CD4-positive, alpha-beta memory T cell (primary cell): ENCODE measurements at regions not wholly inside any gene's neighbourhood (a gene's known extent, or its start where the extent isn't known, plus 50 kb on each side); places are given as distances from the start of the nearest gene placed in this dataset.
"Not testable (repeated sequence)": the region's sequence is repeated elsewhere in the genome, so short reads cannot be mapped to it uniquely, and the experiment has no call there.

ENCODE experiments used
- CTCF ChIA-PET: fragments of 350-600 bp; sonication (Branson Sonifier 250); formaldehyde crosslinking; loops from one replicate; lab custom pipeline; 2021; ENCODE audit warnings: inconsistent platforms; ENCODE audit not compliant: partially characterized antibody; lab: Charles Lee
- POLR2A ChIA-PET: fragments of 350-600 bp; sonication (Branson Sonifier 250); formaldehyde crosslinking; loops from one replicate; lab custom pipeline; 2021; ENCODE audit not compliant: partially characterized antibody; lab: Charles Lee
- DNase-seq, 5 donors: peaks; one replicate each; pipeline versions ENCODE4 v3.0.0 to v3.0.0-alpha.2; 2020 to 2022; ENCODE audit warnings: mixed read lengths in 1 of 5
- H3K27ac ChIP-seq: one replicate; pipeline ENCODE4 v1.7.0; 2013; ENCODE audit warnings: low read depth, low read length
- H3K27me3 ChIP-seq: 2 replicates; pipeline ENCODE4 v1.7.0; 2013; ENCODE audit warnings: mild to moderate bottlenecking, low read length, moderate library complexity; ENCODE audit not compliant: insufficient read depth
- H3K36me3 ChIP-seq: 2 replicates; pipeline ENCODE4 v1.7.0; 2013; ENCODE audit warnings: mild to moderate bottlenecking, low read length, moderate library complexity; ENCODE audit not compliant: insufficient read depth
- H3K4me1 ChIP-seq: 2 replicates; pipeline ENCODE4 v1.7.0; 2013; ENCODE audit warnings: mild to moderate bottlenecking, low read length, moderate library complexity; ENCODE audit not compliant: insufficient read depth
- H3K4me3 ChIP-seq, 2 donors: one replicate each; pipeline ENCODE4 v1.7.0; 2013; ENCODE audit warnings: low read length in 2 of 2, mild to moderate bottlenecking in 1 of 2
- H3K9me3 ChIP-seq, 2 donors: one replicate each; pipeline ENCODE4 v1.7.0; 2013; ENCODE audit warnings: low read length in 2 of 2, control low read depth in 1 of 2; ENCODE audit not compliant: control insufficient read depth in 1 of 2
- H3K27ac Mint-ChIP-seq, 7 donors: one replicate each; pipeline ENCODE4 v1.8.0; 2020 to 2021; ENCODE audit warnings: mixed read lengths in 7 of 7, mild to moderate bottlenecking in 6 of 7, inconsistent platforms in 3 of 7, moderate library complexity in 3 of 7
- H3K27me3 Mint-ChIP-seq, 2 donors: one replicate each; pipeline ENCODE4 v1.8.0; 2020 to 2021; ENCODE audit warnings: mixed read lengths in 2 of 2
- H3K36me3 Mint-ChIP-seq, 2 donors: one replicate each; pipeline ENCODE4 v1.8.0; 2020 to 2021; ENCODE audit warnings: mixed read lengths in 2 of 2, inconsistent platforms in 1 of 2, mild to moderate bottlenecking in 1 of 2
- H3K4me1 Mint-ChIP-seq, 4 donors: one replicate each; pipeline ENCODE4 v1.8.0; 2020 to 2021; ENCODE audit warnings: mixed read lengths in 4 of 4, mild to moderate bottlenecking in 1 of 4
- H3K4me3 Mint-ChIP-seq, 8 donors: one replicate each; pipeline ENCODE4 v1.8.0; 2020 to 2021; ENCODE audit warnings: mixed read lengths in 8 of 8, mild to moderate bottlenecking in 7 of 8, moderate library complexity in 6 of 8, inconsistent platforms in 3 of 8
- H3K9me3 Mint-ChIP-seq, 8 donors: one replicate each; pipeline ENCODE4 v1.8.0; 2020 to 2021; ENCODE audit warnings: mixed read lengths in 8 of 8, mild to moderate bottlenecking in 5 of 8, inconsistent platforms in 3 of 8, moderate library complexity in 1 of 8
- intact Hi-C: fragments of 100-400 bp; cut with micrococcal nuclease; formaldehyde crosslinking; loops from one replicate; pipeline ENCODE4 v1.15.1; 2023

- intact Hi-C loops = no loop called here
- no peaks in the 10 kb centered on the region for H3K27me3 ChIP-seq
- no peak for DNase-seq
- no peak overlapping the region for H3K4me3 Mint-ChIP-seq
- H3K9me3 ChIP-seq = peaks cover 0 to 4% of the 10 kb centered on the region in 2 donors
- ChIA-PET CTCF (no interaction called here), POLR2A (no interaction called here)
- H3K9me3 Mint-ChIP-seq = peaks cover 0 to 10% (median 2%) of the 10 kb centered on the region in 8 donors
- no peaks in the 10 kb centered on the region for H3K4me1 ChIP-seq
- H3K4me1 Mint-ChIP-seq = peaks cover 0 to 3% (median 0%) of the 10 kb centered on the region in 4 donors
- H3K27ac ChIP-seq = no peak overlapping the region
- no peak overlapping the region for H3K4me3 ChIP-seq
- H3K27me3 Mint-ChIP-seq = no peaks in the 10 kb centered on the region
- H3K36me3 Mint-ChIP-seq = no peaks in the 10 kb centered on the region
- H3K27ac Mint-ChIP-seq = no peak overlapping the region
- no peaks in the 10 kb centered on the region for H3K36me3 ChIP-seq
Measured at GRCh38 chrX:825991-826390, 195.4 kb downstream of the SHOX start.

- H3K9me3 Mint-ChIP-seq, intact Hi-C loops, H3K4me3 Mint-ChIP-seq, H3K27me3 Mint-ChIP-seq, H3K27me3 ChIP-seq, H3K4me1 Mint-ChIP-seq, POLR2A ChIA-PET, H3K9me3 ChIP-seq, H3K36me3 ChIP-seq, H3K4me1 ChIP-seq, H3K36me3 Mint-ChIP-seq, CTCF ChIA-PET, H3K27ac Mint-ChIP-seq, H3K27ac ChIP-seq, H3K4me3 ChIP-seq, DNase-seq: not testable (repeated sequence)
Measured at GRCh38 chrX:823073-823472, 192.5 kb downstream of the SHOX start.

DNA sequence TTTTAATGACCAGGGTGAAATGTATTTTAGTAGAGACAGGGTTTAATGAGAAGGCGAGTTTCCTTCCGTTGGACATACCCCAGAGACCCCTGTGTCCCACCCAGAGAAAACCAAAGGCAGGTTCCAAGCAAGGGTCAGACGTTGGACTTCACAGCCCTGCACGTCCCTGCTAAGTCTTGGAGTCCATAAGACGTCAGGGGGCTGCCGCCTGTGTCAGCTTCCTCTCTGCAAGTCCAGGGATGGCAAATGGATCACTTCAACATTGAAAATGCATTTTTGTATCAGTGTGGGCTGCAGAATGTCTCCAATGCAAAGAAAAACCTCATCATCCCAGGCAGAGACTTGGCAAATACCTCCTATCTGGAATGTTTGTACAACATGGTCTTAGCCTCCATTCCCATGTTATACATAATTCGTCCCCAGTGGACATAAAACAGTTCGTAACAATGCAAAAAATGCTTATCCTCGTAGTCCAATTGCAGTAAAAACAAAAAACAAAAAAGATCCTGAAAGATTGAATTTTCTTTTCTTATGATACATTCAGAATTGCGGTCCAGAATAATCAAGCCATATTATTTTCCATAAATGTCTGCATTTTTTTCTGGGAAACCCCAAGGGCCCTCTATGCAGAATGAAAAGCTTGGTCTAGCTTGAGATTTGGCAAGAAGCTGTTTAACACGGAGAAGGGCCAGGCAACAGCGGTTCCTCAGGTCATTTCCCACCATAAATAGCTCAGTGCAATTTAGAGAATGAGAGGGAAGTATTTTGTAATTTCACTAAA lies 190.9 kb downstream of the SHOX start:
- no peaks in the 10 kb centered on the region for H3K27me3 ChIP-seq
- no peaks in the 10 kb centered on the region for H3K36me3 ChIP-seq
- Mint-ChIP-seq H3K4me1 (no peaks in the 10 kb centered on the region), H3K27ac (no peak overlapping the region), H3K4me3 (no peak overlapping the region), H3K36me3 (no peaks in the 10 kb centered on the region), H3K27me3 (no peaks in the 10 kb centered on the region), H3K9me3 (peaks cover 0 to 10% (median 2%) of the 10 kb centered on the region in 8 donors)
- no peak overlapping the region for H3K4me3 ChIP-seq
- no peaks in the 10 kb centered on the region for H3K4me1 ChIP-seq
- no peak overlapping the region for H3K27ac ChIP-seq
- no peak for DNase-seq
- POLR2A ChIA-PET = no interaction called here
- CTCF ChIA-PET = no interaction called here
- H3K9me3 ChIP-seq = peaks cover 0 to 4% of the 10 kb centered on the region in 2 donors
- intact Hi-C loops = no loop called here

- Histone ChIP-seq H3K4me3 (no peak overlapping the region), H3K36me3 (no peaks in the 10 kb centered on the region), H3K27me3 (no peaks in the 10 kb centered on the region), H3K27ac (no peak overlapping the region), H3K4me1 (no peaks in the 10 kb centered on the region), H3K9me3 (peaks cover 0 to 4% of the 10 kb centered on the region in 2 donors)
- DNase-seq = no peak
- POLR2A ChIA-PET = no interaction called here
- CTCF ChIA-PET = no interaction called here
- intact Hi-C loops = no loop called here
- Mint-ChIP-seq H3K27me3 (no peaks in the 10 kb centered on the region), H3K36me3 (no peaks in the 10 kb centered on the region), H3K4me3 (no peak overlapping the region), H3K9me3 (peaks cover 0 to 14% (median 5%) of the 10 kb centered on the region in 8 donors), H3K27ac (no peak overlapping the region), H3K4me1 (no peaks in the 10 kb centered on the region)
Measured at GRCh38 chrX:819684-820083, 189.1 kb downstream of the SHOX start.

- ChIA-PET POLR2A (no interaction called here), CTCF (no interaction called here)
- H3K4me1 ChIP-seq = no peaks in the 10 kb centered on the region
- no peak for DNase-seq
- no peaks in the 10 kb centered on the region for H3K9me3 ChIP-seq
- H3K36me3 Mint-ChIP-seq = no peaks in the 10 kb centered on the region
- H3K27ac Mint-ChIP-seq = no peak overlapping the region
- no peaks in the 10 kb centered on the region for H3K36me3 ChIP-seq
- no peak overlapping the region for H3K4me3 Mint-ChIP-seq
- H3K4me1 Mint-ChIP-seq = peaks cover 0 to 1% (median 0%) of the 10 kb centered on the region in 4 donors
- no peaks in the 10 kb centered on the region for H3K27me3 ChIP-seq
- H3K9me3 Mint-ChIP-seq = peaks cover 0 to 14% (median 5%) of the 10 kb centered on the region in 8 donors
- no peak overlapping the region for H3K27ac ChIP-seq
- intact Hi-C loops = no loop called here
- H3K4me3 ChIP-seq = no peak overlapping the region
- no peaks in the 10 kb centered on the region for H3K27me3 Mint-ChIP-seq
Measured at GRCh38 chrX:817759-818300, 187.2 kb downstream of the SHOX start.

DNA sequence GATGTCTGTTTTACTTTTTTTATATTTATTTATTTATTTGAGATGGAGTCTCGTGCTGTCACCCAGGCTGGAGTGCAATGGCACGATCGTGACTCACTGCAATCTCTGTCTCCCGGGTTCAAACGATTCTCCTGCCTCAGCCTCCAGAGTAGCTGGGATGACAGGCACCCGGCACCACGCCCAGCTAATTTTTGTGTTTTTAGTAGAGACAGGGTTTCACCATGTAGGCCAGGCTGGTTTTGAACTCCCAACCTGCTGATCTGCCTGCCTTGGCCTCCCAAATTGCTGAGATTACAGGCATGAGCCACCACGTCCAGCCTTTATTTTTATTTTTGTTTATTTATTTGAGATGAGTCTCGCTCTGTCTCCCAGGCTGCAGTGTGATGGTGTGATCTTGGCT lies 186.6 kb downstream of the SHOX start:
- H3K4me1 Mint-ChIP-seq, intact Hi-C loops, H3K27me3 Mint-ChIP-seq, H3K27me3 ChIP-seq, H3K9me3 ChIP-seq, H3K27ac Mint-ChIP-seq, H3K4me3 ChIP-seq, H3K4me3 Mint-ChIP-seq, H3K4me1 ChIP-seq, DNase-seq, H3K36me3 Mint-ChIP-seq, POLR2A ChIA-PET, H3K36me3 ChIP-seq, H3K27ac ChIP-seq, CTCF ChIA-PET: not testable (repeated sequence)
- peaks cover 0 to 12% (median 4%) of the 10 kb centered on the region in 8 donors for H3K9me3 Mint-ChIP-seq

GRCh38 chrX:816411-816810 lies 185.8 kb downstream of the SHOX start:
- DNase-seq = no peak
- no peak overlapping the region for H3K4me3 Mint-ChIP-seq
- no peaks in the 10 kb centered on the region for H3K36me3 ChIP-seq
- H3K27ac ChIP-seq = no peak overlapping the region
- H3K4me1 ChIP-seq = no peaks in the 10 kb centered on the region
- H3K4me3 ChIP-seq = no peak overlapping the region
- CTCF ChIA-PET = no interaction called here
- no peaks in the 10 kb centered on the region for H3K36me3 Mint-ChIP-seq
- H3K27ac Mint-ChIP-seq = no peak overlapping the region
- H3K9me3 ChIP-seq = no peaks in the 10 kb centered on the region
- intact Hi-C loops = no loop called here
- H3K4me1 Mint-ChIP-seq = peaks cover 0 to 1% (median 0%) of the 10 kb centered on the region in 4 donors
- peaks cover 0 to 9% (median 4%) of the 10 kb centered on the region in 8 donors for H3K9me3 Mint-ChIP-seq
- no peaks in the 10 kb centered on the region for H3K27me3 Mint-ChIP-seq
- POLR2A ChIA-PET = no interaction called here
- H3K27me3 ChIP-seq = no peaks in the 10 kb centered on the region
